Mammary epithelial cell (primary cell): ENCODE measurements at regions not wholly inside any gene's neighbourhood (a gene's known extent, or its start where the extent isn't known, plus 50 kb on each side); places are given as distances from the start of the nearest gene placed in this dataset.

Source experiments
- EZH2 ChIP-seq: IDR thresholded peaks from 2 replicates; pipeline ENCODE4 v1.6.1; 2012; ENCODE audit warnings: low read length, inconsistent platforms, borderline replicate concordance
- TF ChIP-seq, protein P1 (sequence below), 2 donors: IDR thresholded peaks in 1 of 2; conservative IDR thresholded peaks in 1 of 2; 2 replicates each; pipeline ENCODE4 v1.5.1; 2011 to 2012; ENCODE audit warnings: inconsistent platforms in 2 of 2, low read length in 2 of 2, mild to moderate bottlenecking in 2 of 2, control low read depth in 1 of 2, low read depth in 1 of 2; ENCODE audit not compliant: insufficient read depth in 1 of 2; ENCODE audit errors: extremely low read depth in 1 of 2

DNA sequence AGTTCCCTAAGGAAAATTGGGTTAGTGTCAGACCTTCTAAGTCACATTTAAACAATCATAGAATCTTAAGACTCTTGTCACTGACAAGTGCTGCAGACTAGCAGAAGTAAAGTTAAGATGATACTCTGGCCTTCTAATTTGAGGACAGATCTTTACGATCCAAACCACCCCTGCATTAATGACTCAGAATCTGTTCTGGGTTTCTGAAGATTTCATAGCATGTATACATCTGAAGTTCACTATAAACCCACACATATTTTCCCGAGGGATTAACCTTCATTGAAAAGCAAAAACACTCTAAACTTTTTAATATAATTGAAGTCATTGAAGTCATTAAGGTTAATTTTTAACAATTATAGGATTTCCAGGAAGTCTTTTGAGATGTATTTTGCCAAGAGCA, 674.3 kb downstream of the IQCM start:
- TF ChIP-seq, protein P1, sequence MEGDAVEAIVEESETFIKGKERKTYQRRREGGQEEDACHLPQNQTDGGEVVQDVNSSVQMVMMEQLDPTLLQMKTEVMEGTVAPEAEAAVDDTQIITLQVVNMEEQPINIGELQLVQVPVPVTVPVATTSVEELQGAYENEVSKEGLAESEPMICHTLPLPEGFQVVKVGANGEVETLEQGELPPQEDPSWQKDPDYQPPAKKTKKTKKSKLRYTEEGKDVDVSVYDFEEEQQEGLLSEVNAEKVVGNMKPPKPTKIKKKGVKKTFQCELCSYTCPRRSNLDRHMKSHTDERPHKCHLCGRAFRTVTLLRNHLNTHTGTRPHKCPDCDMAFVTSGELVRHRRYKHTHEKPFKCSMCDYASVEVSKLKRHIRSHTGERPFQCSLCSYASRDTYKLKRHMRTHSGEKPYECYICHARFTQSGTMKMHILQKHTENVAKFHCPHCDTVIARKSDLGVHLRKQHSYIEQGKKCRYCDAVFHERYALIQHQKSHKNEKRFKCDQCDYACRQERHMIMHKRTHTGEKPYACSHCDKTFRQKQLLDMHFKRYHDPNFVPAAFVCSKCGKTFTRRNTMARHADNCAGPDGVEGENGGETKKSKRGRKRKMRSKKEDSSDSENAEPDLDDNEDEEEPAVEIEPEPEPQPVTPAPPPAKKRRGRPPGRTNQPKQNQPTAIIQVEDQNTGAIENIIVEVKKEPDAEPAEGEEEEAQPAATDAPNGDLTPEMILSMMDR (conservative IDR thresholded peaks at IDR 0.05 in 1 of 2, IDR thresholded peaks at IDR 0.05 in 1 of 2; ENCODE audit: extremely low read depth in 1 of 2, insufficient read depth in 1 of 2, low read depth in 1 of 2, low read length in 2 of 2), result no peak
- TF ChIP-seq EZH2, result no peak
